DOHH2 (cell line): ENCODE measurements at regions not wholly inside any gene's neighbourhood (a gene's known extent, or its start where the extent isn't known, plus 50 kb on each side); places are given as distances from the start of the nearest gene placed in this dataset.

Source experiments
- H3F3A ChIP-seq: fragments of 200-600 bp; sonication (generic), shearing (Covaris generic); 2 replicates; pipeline ENCODE4 v1.6.0; 2016; ENCODE audit warnings: antibody characterized with exemption, mild to moderate bottlenecking; ENCODE audit not compliant: control insufficient read depth, insufficient read depth
- H3K27ac ChIP-seq: fragments of 200-600 bp; sonication (generic); 2 replicates; pipeline ENCODE4 v1.5.1; 2014; ENCODE audit warnings: low read depth, mild to moderate bottlenecking, low read length, moderate library complexity
- H3K27me3 ChIP-seq: fragments of 200-600 bp; sonication (generic); 2 replicates; pipeline ENCODE4 v1.6.1; 2014; ENCODE audit warnings: mild to moderate bottlenecking, low read length, mixed read lengths; ENCODE audit not compliant: control insufficient read depth
- H3K36me3 ChIP-seq: fragments of 200-600 bp; sonication (generic); 2 replicates; pipeline ENCODE4 v1.6.1; 2014; ENCODE audit warnings: mild to moderate bottlenecking, low read length, moderate library complexity, mixed read lengths; ENCODE audit not compliant: control insufficient read depth
- H3K4me1 ChIP-seq: fragments of 200-600 bp; sonication (generic); 2 replicates; pipeline ENCODE4 v1.6.1; 2014; ENCODE audit warnings: mild to moderate bottlenecking, low read length, mixed read lengths; ENCODE audit not compliant: control insufficient read depth
- H3K4me2 ChIP-seq: fragments of 200-600 bp; sonication (generic); 2 replicates; pipeline ENCODE4 v1.6.0; 2014; ENCODE audit warnings: mild to moderate bottlenecking, low read length, moderate library complexity
- H3K4me3 ChIP-seq: fragments of 200-600 bp; sonication (generic); 2 replicates; pipeline ENCODE4 v1.5.1; 2014; ENCODE audit warnings: mild to moderate bottlenecking, low read length, mixed read lengths
- H3K79me2 ChIP-seq: fragments of 200-600 bp; sonication (generic); 2 replicates; pipeline ENCODE4 v1.6.1; 2014; ENCODE audit warnings: mild to moderate bottlenecking, low read length, mixed read lengths; ENCODE audit not compliant: control insufficient read depth
- H3K9me2 ChIP-seq: fragments of 200-600 bp; sonication (generic); replicated peaks from 2 replicates; pipeline ENCODE4 v1.6.1; 2014; ENCODE audit warnings: mild to moderate bottlenecking, low read length, mixed read lengths; ENCODE audit not compliant: control insufficient read depth
- H3K9me3 ChIP-seq: fragments of 200-600 bp; sonication (generic); 2 replicates; pipeline ENCODE4 v1.6.1; 2014; ENCODE audit warnings: antibody characterized with exemption, low read length, mixed read lengths; ENCODE audit not compliant: control insufficient read depth, insufficient read depth
- H4K20me1 ChIP-seq: fragments of 200-600 bp; sonication (generic); 2 replicates; pipeline ENCODE4 v1.6.0; 2014; ENCODE audit warnings: low read depth, mild to moderate bottlenecking, antibody characterized with exemption, low read length, moderate library complexity; ENCODE audit not compliant: control insufficient read depth, insufficient read depth
- EZH2phosphoT487 ChIP-seq: fragments of 200-600 bp; sonication (generic); IDR thresholded peaks from 2 replicates; pipeline ENCODE4 v1.6.1; 2017; ENCODE audit warnings: borderline replicate concordance, mild to moderate bottlenecking, antibody characterized with exemption, low read length, moderate library complexity, mixed read lengths
- TF ChIP-seq, protein P1 (sequence below): fragments of 200-600 bp; sonication (generic); IDR thresholded peaks from one replicate; pipeline ENCODE4 v1.5.1; 2014; ENCODE audit warnings: antibody characterized with exemption, mild to moderate bottlenecking, low read depth, low read length; ENCODE audit not compliant: poor library complexity, severe bottlenecking

DNA sequence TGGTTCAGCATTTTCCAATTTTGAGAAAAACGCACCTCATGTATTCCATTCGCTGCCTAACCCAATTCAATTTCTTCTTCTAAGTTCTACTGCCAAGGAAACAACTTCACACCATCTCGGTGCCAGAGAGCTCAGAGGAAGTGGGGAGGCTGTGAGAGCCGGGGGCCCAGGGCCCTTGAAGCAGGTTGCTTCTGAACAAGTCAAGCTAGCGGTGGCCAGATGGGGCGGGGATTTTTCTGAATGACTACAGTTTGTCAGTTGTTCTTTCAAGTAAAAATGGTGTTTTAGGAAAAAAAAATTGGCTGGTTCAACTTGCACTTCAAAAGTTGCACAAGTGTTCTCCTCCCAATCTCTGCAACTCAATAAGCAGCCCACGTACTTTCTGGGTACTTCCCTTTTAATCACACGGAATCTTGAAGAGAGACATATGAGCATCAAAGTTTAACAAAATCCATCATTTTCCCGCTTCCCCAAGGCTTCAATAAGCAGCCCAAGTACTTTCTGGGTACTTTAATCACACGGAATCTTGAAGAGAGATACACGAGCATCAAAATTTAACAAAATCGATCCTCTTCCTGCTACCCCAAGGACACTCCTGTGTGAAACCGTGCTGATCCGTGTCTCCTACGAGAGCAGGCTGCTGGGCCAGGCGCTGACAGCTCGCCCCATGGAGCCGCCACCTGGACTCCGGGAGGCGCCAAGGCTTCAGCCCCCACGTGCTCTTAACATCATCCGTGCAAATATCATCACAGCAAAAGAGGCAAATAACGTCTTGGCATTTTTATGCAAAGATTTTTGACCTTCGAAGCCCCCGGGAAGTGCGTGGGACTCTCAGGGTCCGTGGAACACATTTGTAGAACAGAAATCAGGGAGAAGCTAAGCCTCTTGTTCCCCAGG, 186.7 kb upstream of the PDE10A start:
- Histone ChIP-seq H4K20me1 (no peaks in the 10 kb centered on the region), H3F3A (no peaks in the 10 kb centered on the region), H3K79me2 (no peaks in the 10 kb centered on the region), H3K9me3 (no peaks in the 10 kb centered on the region), H3K27ac (no peak overlapping the region), H3K4me3 (no peak overlapping the region), H3K27me3 (peaks cover 16% of the 10 kb centered on the region), H3K4me2 (no peak overlapping the region), H3K4me1 (no peaks in the 10 kb centered on the region), H3K9me2 (no peaks in the 10 kb centered on the region), H3K36me3 (no peaks in the 10 kb centered on the region)
- TF ChIP-seq EZH2phosphoT487 = no peak
- TF ChIP-seq, protein P1, sequence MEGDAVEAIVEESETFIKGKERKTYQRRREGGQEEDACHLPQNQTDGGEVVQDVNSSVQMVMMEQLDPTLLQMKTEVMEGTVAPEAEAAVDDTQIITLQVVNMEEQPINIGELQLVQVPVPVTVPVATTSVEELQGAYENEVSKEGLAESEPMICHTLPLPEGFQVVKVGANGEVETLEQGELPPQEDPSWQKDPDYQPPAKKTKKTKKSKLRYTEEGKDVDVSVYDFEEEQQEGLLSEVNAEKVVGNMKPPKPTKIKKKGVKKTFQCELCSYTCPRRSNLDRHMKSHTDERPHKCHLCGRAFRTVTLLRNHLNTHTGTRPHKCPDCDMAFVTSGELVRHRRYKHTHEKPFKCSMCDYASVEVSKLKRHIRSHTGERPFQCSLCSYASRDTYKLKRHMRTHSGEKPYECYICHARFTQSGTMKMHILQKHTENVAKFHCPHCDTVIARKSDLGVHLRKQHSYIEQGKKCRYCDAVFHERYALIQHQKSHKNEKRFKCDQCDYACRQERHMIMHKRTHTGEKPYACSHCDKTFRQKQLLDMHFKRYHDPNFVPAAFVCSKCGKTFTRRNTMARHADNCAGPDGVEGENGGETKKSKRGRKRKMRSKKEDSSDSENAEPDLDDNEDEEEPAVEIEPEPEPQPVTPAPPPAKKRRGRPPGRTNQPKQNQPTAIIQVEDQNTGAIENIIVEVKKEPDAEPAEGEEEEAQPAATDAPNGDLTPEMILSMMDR = no peak

DNA sequence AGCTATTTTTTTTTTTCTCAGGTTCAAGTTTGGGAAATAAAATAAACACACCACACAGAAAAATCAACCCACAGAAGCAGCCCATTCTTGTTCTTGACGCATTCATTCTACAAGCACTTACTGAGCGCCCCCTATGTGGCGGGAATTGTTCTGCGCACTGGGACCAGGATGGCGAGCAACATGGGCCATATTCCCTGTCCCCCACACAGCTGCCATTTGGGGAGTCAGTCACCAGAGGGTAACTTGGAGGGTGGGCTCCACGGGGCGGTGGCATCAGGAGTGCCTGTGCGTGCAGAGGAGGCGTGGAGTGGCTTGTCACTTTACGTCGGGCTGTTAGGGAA, 185.0 kb upstream of the PDE10A start:
- Histone ChIP-seq H3K9me3 (no peaks in the 10 kb centered on the region), H3K4me1 (no peaks in the 10 kb centered on the region), H3K4me3 (no peak overlapping the region), H3K4me2 (no peak overlapping the region), H4K20me1 (no peaks in the 10 kb centered on the region), H3K9me2 (no peaks in the 10 kb centered on the region), H3K79me2 (no peaks in the 10 kb centered on the region), H3K27me3 (peaks cover 16% of the 10 kb centered on the region), H3F3A (no peaks in the 10 kb centered on the region), H3K27ac (no peak overlapping the region), H3K36me3 (no peaks in the 10 kb centered on the region)
- TF ChIP-seq EZH2phosphoT487 = no peak
- TF ChIP-seq, protein P1 = peak; percentile 42

DNA sequence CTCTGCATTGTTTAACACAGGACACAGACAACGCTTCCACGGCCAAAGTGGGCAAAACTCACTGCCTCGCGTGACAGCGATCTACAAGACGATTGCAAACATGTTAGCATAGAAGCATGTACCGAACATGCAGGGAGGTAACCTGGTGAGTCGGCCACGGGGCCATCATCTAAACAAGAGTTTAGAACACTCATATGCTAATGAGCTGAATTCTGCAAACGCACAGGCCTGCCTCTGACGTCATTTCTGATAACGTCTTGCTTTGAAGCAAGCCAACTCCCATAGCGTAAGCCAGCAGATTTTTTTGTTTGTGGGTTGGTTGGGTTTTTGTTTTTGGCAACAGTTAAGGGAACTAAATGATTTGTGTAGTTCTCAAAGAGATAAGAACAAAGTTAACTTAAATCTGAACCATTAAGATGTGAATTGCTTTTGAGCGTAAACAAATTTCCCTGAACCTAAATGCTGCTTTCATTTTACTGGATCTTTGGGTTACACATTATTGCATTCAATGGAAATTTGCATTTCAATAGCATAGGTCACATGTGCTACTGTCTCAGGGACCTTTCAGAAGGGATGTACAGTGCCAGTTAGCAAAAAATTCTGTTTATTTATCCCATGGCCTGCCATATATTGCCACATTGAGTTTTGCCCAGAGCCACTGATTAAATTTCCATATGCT, 184.5 kb upstream of the PDE10A start:
- TF ChIP-seq, protein P1 = no peak
- TF ChIP-seq EZH2phosphoT487 = no peak
- H3K27ac ChIP-seq = no peak overlapping the region

More for the DNA sequence above, 184.5 kb upstream of the PDE10A start:
- H3K36me3 ChIP-seq = no peaks in the 10 kb centered on the region
- no peaks in the 10 kb centered on the region for H3K9me2 ChIP-seq
- no peaks in the 10 kb centered on the region for H4K20me1 ChIP-seq
- no peaks in the 10 kb centered on the region for H3K9me3 ChIP-seq
- peaks cover 16% of the 10 kb centered on the region for H3K27me3 ChIP-seq
- H3K4me2 ChIP-seq = no peak overlapping the region
- no peak overlapping the region for H3K4me3 ChIP-seq
- H3K79me2 ChIP-seq = no peaks in the 10 kb centered on the region
- H3K4me1 ChIP-seq = no peaks in the 10 kb centered on the region
- no peaks in the 10 kb centered on the region for H3F3A ChIP-seq
